ENCODE measurements at regions not wholly inside any gene's neighbourhood (a gene's known extent, or its start where the extent isn't known, plus 50 kb on each side); places are given as distances from the start of the nearest gene placed in this dataset.

- DNase-seq (ENCODE audit: low read depth in 4 of 4, low spot score in 3 of 4), result no peak
These were observed 737.3 kb downstream of the MTRR start for GRCh38 chr5:8606231-8606630.

GRCh38 chr5:8611067-8611466, 742.1 kb downstream of the MTRR start:
- no peak for DNase-seq (ENCODE audit: low read depth in 4 of 4, low spot score in 3 of 4)

GRCh38 chr5:8613078-8613685, 744.2 kb downstream of the MTRR start:
- DNase-seq (ENCODE audit: low read depth in 4 of 4, low spot score in 3 of 4), result no peak

GRCh38 chr5:8615142-8615858, 746.4 kb downstream of the MTRR start:
- DNase-seq (ENCODE audit: low read depth in 4 of 4, low spot score in 3 of 4), result no peak

GRCh38 chr5:8628521-8628920, 759.6 kb downstream of the MTRR start:
- DNase-seq (ENCODE audit: low read depth in 4 of 4, low spot score in 3 of 4), result no peak

- no peak for DNase-seq (ENCODE audit: low read depth in 4 of 4, low spot score in 3 of 4)
These were observed 764.3 kb downstream of the MTRR start for GRCh38 chr5:8633259-8633658.

GRCh38 chr5:8633696-8634095, 764.7 kb downstream of the MTRR start:
- DNase-seq (ENCODE audit: low read depth in 4 of 4, low spot score in 3 of 4), result no peak

GRCh38 chr5:8634219-8634618, 765.3 kb downstream of the MTRR start:
- no peak for DNase-seq (ENCODE audit: low read depth in 4 of 4, low spot score in 3 of 4)

GRCh38 chr5:8641786-8642505, 773.0 kb downstream of the MTRR start:
- DNase-seq (ENCODE audit: low read depth in 4 of 4, low spot score in 3 of 4), result no peak

GRCh38 chr5:8644377-8644776, 775.4 kb downstream of the MTRR start:
- DNase-seq (ENCODE audit: low read depth in 4 of 4, low spot score in 3 of 4), result peak in 1 of 4 donors; percentile 8

- DNase-seq (ENCODE audit: low read depth in 4 of 4, low spot score in 3 of 4), result no peak
These were observed 778.2 kb downstream of the MTRR start for GRCh38 chr5:8647111-8647510.

GRCh38 chr5:8650186-8650585, 781.2 kb downstream of the MTRR start:
- DNase-seq (ENCODE audit: low read depth in 4 of 4, low spot score in 3 of 4), result no peak

GRCh38 chr5:8660133-8660893, 791.4 kb downstream of the MTRR start:
- no peak for DNase-seq (ENCODE audit: low read depth in 4 of 4, low spot score in 3 of 4)

GRCh38 chr5:8663374-8663773, 794.4 kb downstream of the MTRR start:
- DNase-seq (ENCODE audit: low read depth in 4 of 4, low spot score in 3 of 4), result no peak

GRCh38 chr5:8675182-8675581, 806.2 kb downstream of the MTRR start:
- DNase-seq (ENCODE audit: low read depth in 4 of 4, low spot score in 3 of 4), result no peak

- DNase-seq (ENCODE audit: low read depth in 4 of 4, low spot score in 3 of 4), result no peak
These were observed 807.7 kb downstream of the MTRR start for GRCh38 chr5:8676695-8677094.

- no peak for DNase-seq (ENCODE audit: low read depth in 4 of 4, low spot score in 3 of 4)
These were observed 813.4 kb downstream of the MTRR start for GRCh38 chr5:8682381-8682780.

- DNase-seq (ENCODE audit: low read depth in 4 of 4, low spot score in 3 of 4), result no peak
These were observed 814.5 kb downstream of the MTRR start for GRCh38 chr5:8683496-8683895.

GRCh38 chr5:8685704-8686103, 816.8 kb downstream of the MTRR start:
- DNase-seq (ENCODE audit: low read depth in 4 of 4, low spot score in 3 of 4), result no peak

- DNase-seq (ENCODE audit: low read depth in 4 of 4, low spot score in 3 of 4), result no peak
These were observed 817.8 kb downstream of the MTRR start for GRCh38 chr5:8686707-8687106.

- DNase-seq (ENCODE audit: low read depth in 4 of 4, low spot score in 3 of 4), result no peak
These were observed 820.8 kb downstream of the MTRR start for GRCh38 chr5:8689773-8690172.

Measured in right renal pelvis (tissue), 4 donors.